Caco-2 (cell line): ENCODE measurements at regions not wholly inside any gene's neighbourhood (a gene's known extent, or its start where the extent isn't known, plus 50 kb on each side); places are given as distances from the start of the nearest gene placed in this dataset.

Experiments used
- BruUV-seq: library from RNA; stranded (reverse); fragments of 400-500 nt; replicated peaks from 2 replicates; lab custom pipeline; 2021; lab: Mats Ljungman, UMichigan
- CTCF ChIA-PET: fragments of 300-600 bp; sonication (Branson Sonifier 250); formaldehyde crosslinking; loops from one replicate; lab custom pipeline; 2022; ENCODE audit warnings: antibody characterized with exemption; lab: Charles Lee
- POLR2A ChIA-PET: fragments of 300-600 bp; sonication (Branson Sonifier 250); formaldehyde crosslinking; loops from one replicate; lab custom pipeline; 2022; ENCODE audit warnings: antibody characterized with exemption; lab: Charles Lee
- DNase-seq, 2 experiments: peaks; one replicate each; pipeline versions ENCODE4 v3.0.0 to v3.0.0-alpha.2; 2020 to 2022
- H3K27me3 ChIP-seq: replicated peaks from 2 replicates; pipeline ENCODE4 v1.6.0; 2011; ENCODE audit warnings: low read length; ENCODE audit not compliant: control insufficient read depth, insufficient read depth
- H3K36me3 ChIP-seq: 2 replicates; pipeline ENCODE4 v1.5.1; 2011; ENCODE audit warnings: low read length; ENCODE audit not compliant: control insufficient read depth, insufficient read depth
- H3K4me1 ChIP-seq: fragments of 250-450 bp; sonication (Bioruptor Pico); 2 replicates; pipeline ENCODE4 v1.5.1; 2020; ENCODE audit warnings: mild to moderate bottlenecking
- H3K4me3 ChIP-seq: 2 replicates; pipeline ENCODE4 v1.5.1; 2011; ENCODE audit warnings: low read depth, mild to moderate bottlenecking, control low read depth, low read length
- H3K9me3 ChIP-seq: fragments of 250-450 bp; sonication (Bioruptor Pico); 2 replicates; pipeline ENCODE4 v1.5.1; 2020; ENCODE audit warnings: mild to moderate bottlenecking, moderate library complexity
- H3K27ac Mint-ChIP-seq: one replicate; pipeline ENCODE4 v1.8.0; 2022; ENCODE audit warnings: mixed read lengths; ENCODE audit not compliant: unreplicated experiment
- H3K27me3 Mint-ChIP-seq: one replicate; pipeline ENCODE4 v1.8.0; 2022; ENCODE audit warnings: mixed read lengths; ENCODE audit not compliant: insufficient read depth, unreplicated experiment
- H3K36me3 Mint-ChIP-seq: one replicate; pipeline ENCODE4 v1.8.0; 2022; ENCODE audit warnings: mild to moderate bottlenecking, mixed read lengths; ENCODE audit not compliant: insufficient read depth, unreplicated experiment
- H3K4me1 Mint-ChIP-seq: one replicate; pipeline ENCODE4 v1.8.0; 2022; ENCODE audit warnings: low read depth, mixed read lengths; ENCODE audit not compliant: unreplicated experiment
- H3K4me3 Mint-ChIP-seq: one replicate; pipeline ENCODE4 v1.8.0; 2022; ENCODE audit warnings: mild to moderate bottlenecking, moderate library complexity, mixed read lengths; ENCODE audit not compliant: unreplicated experiment
- H3K9me3 Mint-ChIP-seq: one replicate; pipeline ENCODE4 v1.8.0; 2022; ENCODE audit warnings: mixed read lengths; ENCODE audit not compliant: unreplicated experiment
- CTCF ChIP-seq, 2 experiments: fragments of 200-600 bp in 1 of 2; IDR thresholded peaks; 1 replicate in 1 of 2; 2 replicates in 1 of 2; pipeline versions ENCODE4 v1.5.1 to v1.8.0; 2011 to 2022; ENCODE audit warnings: antibody characterized with exemption in 1 of 2, control low read depth in 1 of 2, inconsistent platforms in 1 of 2, low read depth in 1 of 2, low read length in 1 of 2, mild to moderate bottlenecking in 1 of 2, moderate library complexity in 1 of 2; ENCODE audit not compliant: insufficient read depth in 1 of 2, severe bottlenecking in 1 of 2, unreplicated experiment in 1 of 2
- intact Hi-C: fragments of 100-400 bp; cut with micrococcal nuclease; formaldehyde crosslinking; loops from one replicate; pipeline ENCODE4 v1.10.0; 2022; ENCODE audit not compliant: unreplicated experiment

GRCh38 chr4:107351196-107351595 lies 315.1 kb upstream of the DKK2 start:
- no peaks in the 10 kb centered on the region for H3K4me1 Mint-ChIP-seq
- CTCF ChIA-PET, result no interaction called here
- intact Hi-C loops, result no loop called here

GRCh38 chr4:107349732-107350131 lies 313.6 kb upstream of the DKK2 start:
- CTCF ChIA-PET, result no interaction called here
- DNase-seq, result no peak
- H3K27me3 Mint-ChIP-seq, result peaks cover 5% of the 10 kb centered on the region
- no peak overlapping the region for H3K4me3 Mint-ChIP-seq
- H3K27ac Mint-ChIP-seq, result no peak overlapping the region
- no peaks in the 10 kb centered on the region for H3K4me1 Mint-ChIP-seq
- Histone ChIP-seq H3K9me3 (no peaks in the 10 kb centered on the region), H3K4me3 (no peak overlapping the region), H3K27me3 (no peaks in the 10 kb centered on the region), H3K36me3 (no peaks in the 10 kb centered on the region), H3K4me1 (no peaks in the 10 kb centered on the region)
- TF ChIP-seq CTCF (IDR thresholded peaks at IDR 0.05; ENCODE audit: insufficient read depth in 1 of 2, low read depth in 1 of 2, low read length in 1 of 2, severe bottlenecking in 1 of 2, unreplicated experiment in 1 of 2), result no peak
- intact Hi-C loops, result no loop called here
- BruUV-seq, result no TSS peak
- no peaks in the 10 kb centered on the region for H3K36me3 Mint-ChIP-seq
- no peaks in the 10 kb centered on the region for H3K9me3 Mint-ChIP-seq
- POLR2A ChIA-PET, result no interaction called here

More at GRCh38 chr4:107351196-107351595, 315.1 kb upstream of the DKK2 start:
- BruUV-seq, result no TSS peak
- Histone ChIP-seq H3K4me3 (no peak overlapping the region), H3K36me3 (no peaks in the 10 kb centered on the region), H3K4me1 (no peaks in the 10 kb centered on the region), H3K27me3 (no peaks in the 10 kb centered on the region), H3K9me3 (no peaks in the 10 kb centered on the region)
- H3K4me3 Mint-ChIP-seq, result no peak overlapping the region
- H3K27ac Mint-ChIP-seq, result no peak overlapping the region
- H3K27me3 Mint-ChIP-seq, result no peaks in the 10 kb centered on the region
- no peak for TF ChIP-seq CTCF (IDR thresholded peaks at IDR 0.05; ENCODE audit: insufficient read depth in 1 of 2, low read depth in 1 of 2, low read length in 1 of 2, severe bottlenecking in 1 of 2, unreplicated experiment in 1 of 2)
- no peaks in the 10 kb centered on the region for H3K9me3 Mint-ChIP-seq
- no peaks in the 10 kb centered on the region for H3K36me3 Mint-ChIP-seq
- POLR2A ChIA-PET, result no interaction called here
- DNase-seq, result no peak

- BruUV-seq, result no TSS peak
- no peak for DNase-seq
- peaks cover 6% of the 10 kb centered on the region for H3K27me3 Mint-ChIP-seq
- no peak overlapping the region for H3K27ac Mint-ChIP-seq
- H3K4me3 Mint-ChIP-seq, result no peak overlapping the region
- intact Hi-C loops, result no loop called here
- Histone ChIP-seq H3K4me3 (no peak overlapping the region), H3K4me1 (no peaks in the 10 kb centered on the region), H3K36me3 (no peaks in the 10 kb centered on the region), H3K9me3 (no peaks in the 10 kb centered on the region), H3K27me3 (no peaks in the 10 kb centered on the region)
- no peaks in the 10 kb centered on the region for H3K9me3 Mint-ChIP-seq
- H3K36me3 Mint-ChIP-seq, result no peaks in the 10 kb centered on the region
- ChIA-PET POLR2A (no interaction called here), CTCF (no interaction called here)
- no peaks in the 10 kb centered on the region for H3K4me1 Mint-ChIP-seq
- TF ChIP-seq CTCF (IDR thresholded peaks at IDR 0.05; ENCODE audit: insufficient read depth in 1 of 2, low read depth in 1 of 2, low read length in 1 of 2, severe bottlenecking in 1 of 2, unreplicated experiment in 1 of 2), result no peak
These were observed 313.2 kb upstream of the DKK2 start for GRCh38 chr4:107349266-107349665.
